CD14-positive monocyte (primary cell): ENCODE measurements at regions not wholly inside any gene's neighbourhood (a gene's known extent, or its start where the extent isn't known, plus 50 kb on each side); places are given as distances from the start of the nearest gene placed in this dataset.

ENCODE experiments used
- DNase-seq, 3 donors: peaks; one replicate each; pipeline ENCODE4 v3.0.0-alpha.2; 2011 to 2022
- H2AFZ ChIP-seq: 2 replicates; pipeline ENCODE4 v1.6.0; 2012; ENCODE audit warnings: mild to moderate bottlenecking, low read depth, low read length, inconsistent platforms; ENCODE audit not compliant: insufficient read depth, poor library complexity, severe bottlenecking
- H3K27ac ChIP-seq, 2 donors: 1 replicate in 1 of 2; 2 replicates in 1 of 2; pipeline ENCODE4 v1.5.1; 2012 to 2013; ENCODE audit warnings: low read length in 2 of 2, control low read depth in 1 of 2, inconsistent platforms in 1 of 2, low read depth in 1 of 2, mild to moderate bottlenecking in 1 of 2
- H3K27me3 ChIP-seq, 2 donors: one replicate each; pipeline versions ENCODE4 v1.6.0 to v1.6.1; 2011 to 2013; ENCODE audit warnings: low read length in 2 of 2; ENCODE audit not compliant: control insufficient read depth in 2 of 2, insufficient read depth in 2 of 2
- H3K36me3 ChIP-seq, 2 donors: replicated peaks in 1 of 2; 1 replicate in 1 of 2; 2 replicates in 1 of 2; pipeline versions ENCODE4 v1.5.1 to v1.6.1; 2012 to 2013; ENCODE audit warnings: low read length in 2 of 2, control low read depth in 1 of 2, inconsistent platforms in 1 of 2, mild to moderate bottlenecking in 1 of 2; ENCODE audit not compliant: insufficient read depth in 2 of 2, control insufficient read depth in 1 of 2
- H3K4me1 ChIP-seq, 2 donors: 1 replicate in 1 of 2; 2 replicates in 1 of 2; pipeline versions ENCODE4 v1.5.1 to v1.6.1; 2012 to 2013; ENCODE audit warnings: low read length in 2 of 2, control low read depth in 1 of 2, inconsistent platforms in 1 of 2, mild to moderate bottlenecking in 1 of 2, moderate library complexity in 1 of 2; ENCODE audit not compliant: insufficient read depth in 2 of 2, control insufficient read depth in 1 of 2
- H3K4me2 ChIP-seq: replicated peaks from 2 replicates; pipeline ENCODE3; 2012; ENCODE audit warnings: low read length, moderate library complexity, mild to moderate bottlenecking; ENCODE audit not compliant: poor library complexity, severe bottlenecking; ENCODE audit errors: extremely low read depth
- H3K4me3 ChIP-seq, 3 experiments: fragments of 200-600 bp in 1 of 3; sonication (generic) in 1 of 3; replicated peaks in 1 of 3; 1 replicate in 2 of 3; 2 replicates in 1 of 3; pipeline ENCODE4 v1.5.1; 2011 to 2013; ENCODE audit warnings: low read length in 3 of 3, mild to moderate bottlenecking in 3 of 3, control low read depth in 2 of 3, low read depth in 2 of 3, inconsistent platforms in 1 of 3, moderate library complexity in 1 of 3
- H3K79me2 ChIP-seq: 2 replicates; pipeline ENCODE4 v1.6.0; 2012; ENCODE audit warnings: mild to moderate bottlenecking, control low read depth, inconsistent platforms, low read length, moderate library complexity; ENCODE audit not compliant: insufficient read depth
- H3K9ac ChIP-seq: 2 replicates; pipeline ENCODE4 v1.6.0; 2017; ENCODE audit warnings: low read length, mild to moderate bottlenecking; ENCODE audit not compliant: insufficient read depth, poor library complexity, severe bottlenecking
- H3K9me3 ChIP-seq, 2 donors: replicated peaks in 1 of 2; 1 replicate in 1 of 2; 2 replicates in 1 of 2; pipeline versions ENCODE4 v1.5.1 to v1.6.1; 2012 to 2013; ENCODE audit warnings: low read length in 2 of 2, control low read depth in 1 of 2; ENCODE audit not compliant: control insufficient read depth in 1 of 2, insufficient read depth in 1 of 2
- H4K20me1 ChIP-seq: 2 replicates; pipeline ENCODE4 v1.6.0; 2012; ENCODE audit warnings: mild to moderate bottlenecking, low read length, control low read depth, moderate library complexity; ENCODE audit not compliant: insufficient read depth
- H3K27ac Mint-ChIP-seq, 7 donors: one replicate each; pipeline ENCODE4 v1.8.0; 2020; ENCODE audit warnings: mild to moderate bottlenecking in 7 of 7, mixed read lengths in 7 of 7, moderate library complexity in 6 of 7, inconsistent platforms in 2 of 7
- H3K27me3 Mint-ChIP-seq, 3 donors: one replicate each; pipeline ENCODE4 v1.8.0; 2021 to 2022; ENCODE audit warnings: low read depth in 3 of 3, mild to moderate bottlenecking in 3 of 3, mixed read lengths in 3 of 3, moderate library complexity in 3 of 3, inconsistent platforms in 1 of 3
- H3K36me3 Mint-ChIP-seq, 2 donors: one replicate each; pipeline ENCODE4 v1.8.0; 2020; ENCODE audit warnings: mixed read lengths in 2 of 2, inconsistent platforms in 1 of 2, mild to moderate bottlenecking in 1 of 2
- H3K4me1 Mint-ChIP-seq: one replicate; pipeline ENCODE4 v1.8.0; 2020; ENCODE audit warnings: mild to moderate bottlenecking, mixed read lengths
- H3K4me3 Mint-ChIP-seq, 2 donors: one replicate each; pipeline ENCODE4 v1.8.0; 2020; ENCODE audit warnings: mild to moderate bottlenecking in 2 of 2, mixed read lengths in 2 of 2, moderate library complexity in 1 of 2
- H3K9me3 Mint-ChIP-seq, 7 donors: one replicate each; pipeline ENCODE4 v1.8.0; 2020 to 2022; ENCODE audit warnings: mixed read lengths in 7 of 7, mild to moderate bottlenecking in 6 of 7, moderate library complexity in 6 of 7, inconsistent platforms in 2 of 7
- WGBS: methylation state at CpG from one replicate; pipeline ENCODE4 v1.1.5; 2013; ENCODE audit warnings: missing lambda C conversion rate; ENCODE audit not compliant: insufficient coverage; 5-methylcytosine and 5-hydroxymethylcytosine counted together
- intact Hi-C, 2 donors: fragments of 100-400 bp; cut with micrococcal nuclease; formaldehyde crosslinking; loops; one replicate each; pipeline versions ENCODE4 v1.15.0 to v1.15.1; 2023
- TF ChIP-seq, protein P1 (sequence below): fragments of 200-600 bp; IDR thresholded peaks from one replicate; pipeline ENCODE4 v1.8.0; 2022; ENCODE audit warnings: antibody characterized with exemption, mild to moderate bottlenecking

DNA sequence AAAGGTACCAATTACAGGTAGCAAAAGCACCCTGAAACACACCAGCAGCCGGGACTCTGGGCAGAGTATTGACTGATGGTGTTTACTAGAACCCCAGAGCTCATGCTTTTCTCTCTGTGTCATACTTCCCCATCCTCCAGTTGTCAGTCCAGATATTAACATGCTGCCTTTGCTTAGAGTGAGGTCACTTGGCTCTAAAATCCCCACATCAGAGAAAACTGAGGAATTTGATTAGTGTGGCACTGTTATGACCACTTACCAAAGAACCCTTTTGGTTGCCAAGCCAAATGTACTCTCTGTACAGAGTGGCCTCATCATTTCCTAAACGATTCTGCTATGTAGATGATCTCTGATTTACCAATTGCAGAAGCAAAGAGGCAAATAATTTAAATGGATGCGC, 80.4 kb downstream of the ABCC12 start:
- no peak for DNase-seq
- peak overlapping the region in 1 of 7 donors; percentile 17 for H3K27ac Mint-ChIP-seq
- peaks cover 2 to 6% (median 2%) of the 10 kb centered on the region in 3 donors for H3K27me3 Mint-ChIP-seq

DNA sequence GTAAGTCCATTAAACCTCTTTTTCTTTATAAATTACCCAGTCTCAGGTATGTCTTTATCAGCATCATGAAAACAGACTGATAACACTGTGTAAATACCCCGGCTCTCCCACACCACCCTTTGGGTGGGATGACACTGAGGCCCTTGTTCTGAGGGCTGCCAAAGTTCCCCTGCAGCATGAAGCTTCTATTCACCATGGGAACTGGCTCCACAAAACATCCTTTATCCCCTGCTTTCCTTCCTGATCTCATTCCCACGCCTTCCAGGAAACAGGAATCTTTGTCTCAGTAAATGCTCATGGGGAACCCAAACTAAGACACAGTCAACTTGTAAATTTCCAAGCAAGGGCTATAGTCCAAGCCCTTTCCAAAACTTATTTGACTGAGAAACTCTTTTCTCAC, 88.4 kb downstream of the ABCC12 start:
- Mint-ChIP-seq H3K27me3 (peaks cover 2 to 7% (median 2%) of the 10 kb centered on the region in 3 donors), H3K36me3 (no peaks in the 10 kb centered on the region), H3K4me1 (no peaks in the 10 kb centered on the region), H3K27ac (no peak overlapping the region), H3K9me3 (peaks cover 2 to 9% (median 3%) of the 10 kb centered on the region in 7 donors), H3K4me3 (no peak overlapping the region)
- no peak overlapping the region for H3K27ac ChIP-seq
- H4K20me1 ChIP-seq: no peaks in the 10 kb centered on the region
- H3K4me1 ChIP-seq: no peaks in the 10 kb centered on the region
- intact Hi-C loops: no loop called here
- no peak overlapping the region for H2AFZ ChIP-seq
- no peaks in the 10 kb centered on the region for H3K79me2 ChIP-seq
- H3K27me3 ChIP-seq: no peaks in the 10 kb centered on the region
- no peak for DNase-seq
- no peaks in the 10 kb centered on the region for H3K9me3 ChIP-seq
- TF ChIP-seq, protein P1, sequence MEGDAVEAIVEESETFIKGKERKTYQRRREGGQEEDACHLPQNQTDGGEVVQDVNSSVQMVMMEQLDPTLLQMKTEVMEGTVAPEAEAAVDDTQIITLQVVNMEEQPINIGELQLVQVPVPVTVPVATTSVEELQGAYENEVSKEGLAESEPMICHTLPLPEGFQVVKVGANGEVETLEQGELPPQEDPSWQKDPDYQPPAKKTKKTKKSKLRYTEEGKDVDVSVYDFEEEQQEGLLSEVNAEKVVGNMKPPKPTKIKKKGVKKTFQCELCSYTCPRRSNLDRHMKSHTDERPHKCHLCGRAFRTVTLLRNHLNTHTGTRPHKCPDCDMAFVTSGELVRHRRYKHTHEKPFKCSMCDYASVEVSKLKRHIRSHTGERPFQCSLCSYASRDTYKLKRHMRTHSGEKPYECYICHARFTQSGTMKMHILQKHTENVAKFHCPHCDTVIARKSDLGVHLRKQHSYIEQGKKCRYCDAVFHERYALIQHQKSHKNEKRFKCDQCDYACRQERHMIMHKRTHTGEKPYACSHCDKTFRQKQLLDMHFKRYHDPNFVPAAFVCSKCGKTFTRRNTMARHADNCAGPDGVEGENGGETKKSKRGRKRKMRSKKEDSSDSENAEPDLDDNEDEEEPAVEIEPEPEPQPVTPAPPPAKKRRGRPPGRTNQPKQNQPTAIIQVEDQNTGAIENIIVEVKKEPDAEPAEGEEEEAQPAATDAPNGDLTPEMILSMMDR: no peak
- WGBS: 62% methylated on average over 2 of the region's 2 CpGs
- no peak overlapping the region for H3K9ac ChIP-seq
- no peak overlapping the region for H3K4me2 ChIP-seq
- no peak overlapping the region for H3K4me3 ChIP-seq
- no peaks in the 10 kb centered on the region for H3K36me3 ChIP-seq

More for the DNA sequence above, 80.4 kb downstream of the ABCC12 start:
- H4K20me1 ChIP-seq: no peaks in the 10 kb centered on the region
- intact Hi-C loops: no loop called here
- Mint-ChIP-seq H3K9me3 (peaks cover 0 to 5% (median 0%) of the 10 kb centered on the region in 7 donors), H3K4me1 (no peaks in the 10 kb centered on the region), H3K4me3 (no peak overlapping the region), H3K36me3 (no peaks in the 10 kb centered on the region)
- 100% methylated on average over 1 of the region's 3 CpGs for WGBS
- H3K27me3 ChIP-seq: no peaks in the 10 kb centered on the region
- no peak overlapping the region for H3K4me3 ChIP-seq
- no peaks in the 10 kb centered on the region for H3K79me2 ChIP-seq
- H3K4me2 ChIP-seq: no peak overlapping the region
- no peaks in the 10 kb centered on the region for H3K36me3 ChIP-seq
- TF ChIP-seq, protein P1: no peak
- no peak overlapping the region for H2AFZ ChIP-seq
- H3K4me1 ChIP-seq: no peaks in the 10 kb centered on the region
- no peaks in the 10 kb centered on the region for H3K9me3 ChIP-seq
- H3K27ac ChIP-seq: no peak overlapping the region
- no peak overlapping the region for H3K9ac ChIP-seq
